Lung (tissue), 11 donors: ENCODE measurements at regions not wholly inside any gene's neighbourhood (a gene's known extent, or its start where the extent isn't known, plus 50 kb on each side); places are given as distances from the start of the nearest gene placed in this dataset.
"Not testable (repeated sequence)": the region's sequence is repeated elsewhere in the genome, so short reads cannot be mapped to it uniquely, and the experiment has no call there.

Experiments
- ATAC-seq: fragments of 200-7000 bp; cut with Tn5 transposase; one replicate; pipeline ENCODE4 v1.9.1; 2020; ENCODE audit warnings: moderate number of reproducible peaks; ENCODE audit not compliant: insufficient read depth, low FRiP score
- DNase-seq, 3 donors: peaks; one replicate each; pipeline ENCODE4 v3.0.0-alpha.2; 2013 to 2017
- H3K27ac ChIP-seq, 2 donors: one replicate each; pipeline ENCODE4 v1.5.1; 2013; ENCODE audit warnings: mild to moderate bottlenecking in 2 of 2, moderate library complexity in 2 of 2, control low read depth in 1 of 2, inconsistent platforms in 1 of 2, low read depth in 1 of 2, low read length in 1 of 2
- H3K27me3 ChIP-seq, 3 donors: one replicate each; pipeline ENCODE4 v1.5.1; 2013; ENCODE audit warnings: low read length in 2 of 3; ENCODE audit not compliant: control insufficient read depth in 3 of 3, insufficient read depth in 3 of 3
- H3K36me3 ChIP-seq, 4 donors: one replicate each; pipeline ENCODE4 v1.5.1; 2013; ENCODE audit warnings: low read length in 4 of 4, mild to moderate bottlenecking in 1 of 4, moderate library complexity in 1 of 4; ENCODE audit not compliant: control insufficient read depth in 4 of 4, insufficient read depth in 4 of 4
- H3K4me1 ChIP-seq, 5 donors: one replicate each; pipeline ENCODE4 v1.5.1; 2013; ENCODE audit warnings: low read length in 5 of 5, mild to moderate bottlenecking in 2 of 5, moderate library complexity in 1 of 5; ENCODE audit not compliant: control insufficient read depth in 5 of 5, insufficient read depth in 5 of 5
- H3K4me3 ChIP-seq: one replicate; pipeline ENCODE4 v1.5.1; 2013; ENCODE audit warnings: mild to moderate bottlenecking, control low read depth, moderate library complexity
- H3K9ac ChIP-seq, 2 donors: one replicate each; pipeline ENCODE4 v1.5.1; 2013; ENCODE audit warnings: low read length in 2 of 2, control low read depth in 1 of 2; ENCODE audit not compliant: insufficient read depth in 1 of 2
- H3K9me3 ChIP-seq, 4 donors: one replicate each; pipeline ENCODE4 v1.5.1; 2013; ENCODE audit warnings: low read length in 3 of 4, mild to moderate bottlenecking in 1 of 4, moderate library complexity in 1 of 4; ENCODE audit not compliant: control insufficient read depth in 4 of 4, insufficient read depth in 3 of 4
- CTCF ChIP-seq: IDR thresholded peaks from 2 replicates; pipeline ENCODE4 v1.5.1; 2012; ENCODE audit warnings: mild to moderate bottlenecking; ENCODE audit errors: control extremely low read depth, extremely low read depth
- WGBS, 2 donors: extraction: QIAGEN DNeasy Blood & Tissue Kit; methylation state at CpG; one replicate each; pipeline ENCODE4 v1.1.7; 2013; 5-methylcytosine and 5-hydroxymethylcytosine counted together
- donor health status: control.
- donor health status: control.
- donor health status: Bipolar disorder and iron deficiency.
- donor health status: healthy.
- donor health status: DM: yes; HTN: yes; CAD: no.

DNA sequence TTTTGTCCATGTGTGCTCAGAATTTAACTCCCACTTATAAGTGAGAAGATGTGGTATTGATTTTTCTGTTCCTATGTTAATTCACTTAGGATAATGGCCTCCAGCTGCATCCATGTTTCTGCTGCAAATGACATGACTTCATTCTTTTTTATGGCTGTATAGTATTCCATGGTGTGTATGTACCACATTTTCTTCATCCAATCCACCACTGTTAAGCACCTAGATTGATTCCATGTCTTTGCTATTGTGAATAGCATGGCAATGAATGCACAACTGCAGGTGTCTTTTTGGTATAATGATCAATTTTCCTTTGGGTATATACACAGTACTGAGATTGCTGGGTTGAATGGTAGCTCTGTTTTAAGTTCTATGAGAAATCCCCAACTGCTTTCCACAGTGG is 657.7 kb downstream of the ETNK1 start:
- no peak overlapping the region for H3K27ac ChIP-seq
- no peaks in the 10 kb centered on the region for H3K36me3 ChIP-seq
- H3K4me1 ChIP-seq = no peaks in the 10 kb centered on the region
- no peak overlapping the region for H3K9ac ChIP-seq
- H3K27me3 ChIP-seq = no peaks in the 10 kb centered on the region
- ATAC-seq (no peak), DNase-seq (no peak)
- no peaks in the 10 kb centered on the region for H3K9me3 ChIP-seq
- TF ChIP-seq CTCF = no peak
- H3K4me3 ChIP-seq = no peak overlapping the region

- H3K4me1 ChIP-seq, H3K9ac ChIP-seq, H3K4me3 ChIP-seq, H3K36me3 ChIP-seq, H3K27me3 ChIP-seq, H3K27ac ChIP-seq, ATAC-seq, H3K9me3 ChIP-seq, DNase-seq: not testable (repeated sequence)
- WGBS, 2 donors = 95 to 96% methylated on average over 40 to 57 of the region's 57 CpGs
These were observed 661.0 kb downstream of the ETNK1 start for GRCh38 chr12:23285764-23286530.

GRCh38 chr12:23290627-23291330 is 658.7 kb downstream of the SOX5 start:
- Histone ChIP-seq H3K27ac (no peak overlapping the region), H3K9me3 (no peaks in the 10 kb centered on the region), H3K27me3 (no peaks in the 10 kb centered on the region), H3K9ac (no peak overlapping the region), H3K4me3 (no peak overlapping the region), H3K4me1 (no peaks in the 10 kb centered on the region), H3K36me3 (no peaks in the 10 kb centered on the region)
- DNase-seq (no peak), ATAC-seq (no peak)
- no peak for TF ChIP-seq CTCF
- WGBS, 2 donors = 60 to 82% methylated on average over 1 of the region's 1 CpG

DNA sequence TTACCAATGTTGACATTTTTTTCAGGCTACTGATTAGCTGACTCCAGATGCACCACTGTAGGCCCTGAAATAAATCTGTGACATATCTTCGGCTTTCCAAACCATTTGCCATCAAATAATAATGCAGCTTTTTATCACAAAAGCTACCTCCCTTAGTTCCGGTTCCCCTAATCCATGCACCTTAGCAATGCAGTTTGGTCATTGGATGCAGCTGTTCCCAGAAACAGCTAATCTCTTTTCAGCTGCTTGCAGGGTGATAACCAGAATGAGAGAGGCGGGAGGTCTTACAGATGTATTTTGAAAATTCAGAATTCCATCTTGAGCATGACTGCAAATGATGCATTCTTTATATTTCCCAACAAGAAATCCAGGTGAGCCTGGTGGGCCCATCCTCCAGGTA is 646.2 kb downstream of the SOX5 start:
- Histone ChIP-seq H3K4me1 (no peaks in the 10 kb centered on the region), H3K9me3 (peaks cover 0 to 9% (median 1%) of the 10 kb centered on the region in 4 donors), H3K27me3 (no peaks in the 10 kb centered on the region), H3K4me3 (no peak overlapping the region), H3K9ac (no peak overlapping the region), H3K36me3 (no peaks in the 10 kb centered on the region), H3K27ac (no peak overlapping the region)
- ATAC-seq (no peak), DNase-seq (no peak)
- WGBS, 2 donors = 89 to 90% methylated on average over 3 of the region's 3 CpGs
- TF ChIP-seq CTCF = no peak
